Pons (tissue), 1 donor: ENCODE measurements at regions not wholly inside any gene's neighbourhood (a gene's known extent, or its start where the extent isn't known, plus 50 kb on each side); places are given as distances from the start of the nearest gene placed in this dataset.
"Not testable (repeated sequence)": the region's sequence is repeated elsewhere in the genome, so short reads cannot be mapped to it uniquely, and the experiment has no call there.

ENCODE experiments used
- DNase-seq: peaks from one replicate; pipeline ENCODE4 v3.0.0-alpha.2; 2016; ENCODE audit warnings: low spot score

DNA sequence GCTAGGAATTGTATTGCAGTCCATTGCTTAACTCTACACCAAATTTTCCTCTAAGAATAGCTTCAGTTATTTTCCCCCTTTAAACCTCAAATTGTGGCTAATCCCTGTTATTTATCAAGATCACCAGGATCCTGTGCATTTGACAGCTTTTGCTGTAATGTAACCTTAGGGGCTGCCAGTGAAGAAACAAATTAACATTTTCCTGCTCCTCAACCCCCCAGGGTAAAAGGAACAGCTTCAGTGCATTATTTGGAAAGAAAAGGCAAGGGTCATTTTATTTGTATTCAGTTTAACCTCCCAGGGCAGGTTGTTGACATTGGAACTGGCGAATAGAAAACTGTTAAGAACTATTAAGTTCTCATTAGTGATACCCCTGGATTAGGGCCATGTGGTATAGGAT lies 57.0 kb downstream of the PCDH20 start:
- DNase-seq: no peak

DNA sequence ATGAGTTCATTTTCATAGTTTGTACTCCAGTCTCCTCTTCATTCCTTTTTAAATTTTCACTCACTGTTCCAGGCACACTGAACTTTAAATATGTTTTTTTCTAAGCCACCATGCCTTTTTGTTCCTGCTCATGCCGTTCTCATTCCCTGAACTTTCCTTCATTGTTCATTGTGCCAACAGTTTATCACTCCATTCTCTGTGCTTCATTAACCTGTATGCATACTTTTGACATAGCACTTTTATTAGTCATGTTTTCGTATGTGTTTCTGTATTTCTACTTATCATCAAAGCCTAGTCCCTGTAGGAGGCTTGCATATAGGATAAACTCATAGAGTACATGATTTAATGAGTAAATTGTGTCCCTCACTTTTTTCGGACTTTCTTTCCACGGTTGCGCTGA lies 65.3 kb downstream of the PCDH20 start:
- no peak for DNase-seq

- DNase-seq: no peak
These were observed 76.5 kb downstream of the PCDH20 start for GRCh38 chr13:61339054-61339621.

DNA sequence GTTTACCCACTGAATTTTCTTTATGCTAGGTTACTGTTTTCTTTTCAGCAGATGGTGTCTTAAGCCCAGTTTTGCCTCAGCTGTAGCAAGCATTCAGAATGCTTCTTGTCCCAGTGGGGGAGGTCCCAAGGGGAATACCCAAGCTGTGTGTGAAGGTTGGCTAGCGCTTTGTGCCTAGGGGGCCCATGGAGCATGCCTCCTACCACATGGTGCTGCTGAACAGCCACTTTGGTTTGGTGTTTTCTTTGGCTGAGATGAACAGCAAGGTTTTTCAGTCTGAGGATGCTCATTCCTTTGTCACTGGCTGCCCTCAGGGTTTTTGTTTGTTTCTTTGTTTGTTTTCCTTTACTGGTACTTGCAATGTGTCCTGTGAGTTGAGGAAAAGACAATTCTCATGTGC lies 99.0 kb downstream of the PCDH20 start:
- DNase-seq: no peak

GRCh38 chr13:61294467-61295191 lies 121.0 kb downstream of the PCDH20 start:
- DNase-seq: no peak

DNA sequence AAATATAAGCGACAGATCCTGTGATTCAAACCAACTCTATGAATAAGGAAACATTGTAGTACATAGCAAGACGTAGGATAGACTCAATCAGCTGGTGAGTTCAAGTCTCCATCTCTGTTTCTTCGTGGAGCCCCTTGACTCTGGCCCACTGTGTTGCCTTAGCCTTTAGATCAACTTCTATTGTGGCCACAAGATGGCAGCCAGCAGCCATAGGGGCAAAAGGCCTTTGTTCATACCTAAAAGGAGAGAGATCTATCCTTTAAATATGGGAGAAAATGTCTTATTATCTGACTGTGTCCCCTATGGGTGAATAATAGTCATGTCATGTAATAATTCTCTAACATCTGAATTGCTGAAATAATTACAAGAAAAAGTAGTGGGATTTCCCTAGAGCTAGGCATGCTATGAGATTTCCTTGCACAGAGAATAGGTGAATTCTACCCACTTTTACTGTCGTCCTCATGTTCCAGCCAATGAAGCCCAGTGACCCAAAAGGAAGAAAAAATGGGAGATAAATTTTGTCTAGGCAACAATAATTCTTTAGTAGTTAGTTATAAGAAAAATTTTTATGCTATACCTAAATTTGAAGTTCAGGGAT lies 129.4 kb downstream of the PCDH20 start:
- peak; percentile 21 for DNase-seq

DNA sequence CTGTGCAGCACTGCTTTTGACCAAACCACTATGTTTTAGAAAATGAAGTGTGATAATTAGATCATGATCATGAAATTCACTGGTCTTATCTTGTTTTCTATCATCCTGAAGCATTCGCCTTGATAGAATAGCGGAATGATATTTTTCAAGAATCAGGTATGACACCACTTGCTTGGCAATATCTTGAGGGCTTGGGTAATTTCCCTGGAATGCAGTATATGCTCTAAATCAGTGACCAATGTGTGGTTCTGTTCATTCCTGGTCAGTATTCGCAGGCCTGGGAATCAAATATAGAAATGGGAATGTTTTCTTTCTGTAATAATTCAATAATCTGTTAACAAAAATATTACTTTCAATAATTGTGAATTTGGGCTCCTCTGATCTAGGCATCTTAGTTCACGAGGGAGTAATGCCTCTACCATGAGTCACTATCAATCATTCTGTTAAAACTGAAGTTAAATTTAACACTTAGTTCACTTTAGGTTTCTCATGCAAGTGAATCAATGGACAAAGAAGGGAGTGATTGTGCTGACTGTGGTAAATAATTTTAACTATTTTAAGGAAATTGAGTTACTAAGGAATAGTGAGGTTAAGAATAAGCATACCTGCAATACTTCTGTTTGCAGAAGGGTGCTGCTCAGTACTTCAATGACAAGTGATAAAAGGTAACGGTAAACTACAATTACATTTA lies 137.9 kb downstream of the PCDH20 start:
- no peak for DNase-seq

DNA sequence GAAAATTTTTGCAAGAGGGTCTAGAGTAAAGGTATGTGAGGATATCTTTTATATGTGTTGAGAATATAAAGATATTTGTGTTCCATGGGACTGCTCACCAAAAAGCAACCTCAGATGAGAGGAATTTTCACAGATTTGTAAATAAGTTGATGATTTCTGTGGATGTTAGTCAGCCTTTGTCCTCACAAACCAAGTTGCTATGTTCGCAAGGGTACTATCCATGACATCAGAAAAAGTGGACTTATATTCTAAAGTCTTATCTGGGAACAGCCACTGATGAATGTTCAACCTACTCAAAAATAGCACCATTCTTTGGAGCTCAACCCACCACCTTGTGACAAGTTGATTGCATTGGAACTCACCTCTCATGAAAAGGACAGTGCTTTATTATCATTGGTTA lies 138.6 kb downstream of the PCDH20 start:
- no peak for DNase-seq

GRCh38 chr13:61276401-61276800 lies 139.2 kb downstream of the PCDH20 start:
- DNase-seq: no peak

GRCh38 chr13:61275736-61276135 lies 139.9 kb downstream of the PCDH20 start:
- DNase-seq: no peak

GRCh38 chr13:61275251-61275650 lies 140.4 kb downstream of the PCDH20 start:
- no peak for DNase-seq

- not testable (repeated sequence) for DNase-seq
These were observed 148.8 kb downstream of the PCDH20 start for GRCh38 chr13:61266896-61267295.

GRCh38 chr13:61261746-61262472 lies 153.7 kb downstream of the PCDH20 start:
- DNase-seq: no peak

DNA sequence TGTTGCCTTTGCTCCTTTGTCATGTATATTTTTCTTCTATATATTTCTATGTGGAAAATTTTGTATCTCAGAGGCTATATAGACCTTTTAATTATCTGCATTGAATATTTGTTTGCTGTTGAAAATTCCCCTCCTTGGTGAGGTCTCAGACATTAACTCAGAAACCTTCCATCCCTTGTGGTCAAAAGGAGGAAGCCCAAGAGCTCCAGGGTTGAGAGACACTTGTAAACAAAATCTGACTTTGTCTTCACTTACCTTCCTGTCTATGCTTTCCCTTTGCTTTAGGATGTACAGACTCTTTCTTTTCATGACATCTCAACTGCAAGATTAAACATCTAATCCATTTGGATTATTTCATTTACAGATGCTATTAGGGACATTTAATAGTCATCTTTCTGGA lies 157.5 kb downstream of the PCDH20 start:
- no peak for DNase-seq

DNA sequence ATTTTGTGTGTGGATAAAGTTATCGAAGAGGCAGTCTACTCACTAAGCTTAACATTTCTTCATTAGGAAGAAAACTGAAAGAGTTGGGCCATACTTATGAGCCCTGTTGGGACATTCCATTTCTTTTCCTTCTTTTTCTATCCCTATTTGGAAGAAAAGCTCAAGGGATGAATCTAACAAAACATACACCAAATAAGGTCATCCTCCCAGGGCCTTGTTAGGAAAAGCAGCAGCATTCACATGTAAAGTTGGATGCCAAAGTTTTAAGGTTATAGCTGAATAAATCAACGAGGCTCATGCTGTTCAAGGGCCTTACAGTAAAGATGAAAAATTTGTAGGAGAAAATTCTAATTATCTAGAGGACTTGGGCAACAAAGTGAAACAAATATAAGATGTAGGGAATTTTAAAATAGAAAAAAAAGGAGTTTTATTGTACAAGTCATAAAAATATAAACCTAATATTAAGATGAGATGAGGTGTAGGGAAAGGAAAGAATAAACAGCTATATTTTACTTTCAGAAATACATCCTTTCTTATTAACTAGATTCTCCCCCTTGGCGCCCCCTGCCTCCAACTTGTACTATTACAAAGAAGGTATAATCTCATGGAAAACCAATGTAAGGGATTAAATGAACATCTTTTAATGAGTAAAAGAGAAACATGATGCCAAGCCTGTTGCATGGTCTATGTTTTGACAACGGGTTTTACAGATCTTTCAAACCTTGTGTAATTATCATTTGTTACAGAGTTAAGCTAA lies 160.4 kb downstream of the PCDH20 start:
- DNase-seq: no peak

GRCh38 chr13:61253105-61253877 lies 162.4 kb downstream of the PCDH20 start:
- DNase-seq: no peak

DNA sequence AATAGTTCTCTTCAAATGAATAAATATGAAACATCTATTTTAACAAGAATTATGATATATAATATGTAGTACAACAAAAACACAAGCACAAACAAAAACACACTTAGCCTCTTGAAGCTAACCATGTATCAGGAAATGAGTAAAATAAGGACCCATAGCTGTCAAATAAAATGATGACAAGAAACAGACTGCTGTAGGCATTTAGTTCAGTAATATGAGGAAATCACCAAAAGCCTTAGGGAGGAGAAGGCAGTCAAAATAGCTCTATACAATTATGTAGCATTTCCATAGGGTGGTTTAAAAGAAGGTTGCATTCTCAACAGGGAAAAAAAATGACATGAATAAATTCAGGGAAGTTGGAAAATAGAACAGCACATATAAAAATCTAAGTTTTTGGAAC lies 163.4 kb downstream of the PCDH20 start:
- DNase-seq: no peak

DNA sequence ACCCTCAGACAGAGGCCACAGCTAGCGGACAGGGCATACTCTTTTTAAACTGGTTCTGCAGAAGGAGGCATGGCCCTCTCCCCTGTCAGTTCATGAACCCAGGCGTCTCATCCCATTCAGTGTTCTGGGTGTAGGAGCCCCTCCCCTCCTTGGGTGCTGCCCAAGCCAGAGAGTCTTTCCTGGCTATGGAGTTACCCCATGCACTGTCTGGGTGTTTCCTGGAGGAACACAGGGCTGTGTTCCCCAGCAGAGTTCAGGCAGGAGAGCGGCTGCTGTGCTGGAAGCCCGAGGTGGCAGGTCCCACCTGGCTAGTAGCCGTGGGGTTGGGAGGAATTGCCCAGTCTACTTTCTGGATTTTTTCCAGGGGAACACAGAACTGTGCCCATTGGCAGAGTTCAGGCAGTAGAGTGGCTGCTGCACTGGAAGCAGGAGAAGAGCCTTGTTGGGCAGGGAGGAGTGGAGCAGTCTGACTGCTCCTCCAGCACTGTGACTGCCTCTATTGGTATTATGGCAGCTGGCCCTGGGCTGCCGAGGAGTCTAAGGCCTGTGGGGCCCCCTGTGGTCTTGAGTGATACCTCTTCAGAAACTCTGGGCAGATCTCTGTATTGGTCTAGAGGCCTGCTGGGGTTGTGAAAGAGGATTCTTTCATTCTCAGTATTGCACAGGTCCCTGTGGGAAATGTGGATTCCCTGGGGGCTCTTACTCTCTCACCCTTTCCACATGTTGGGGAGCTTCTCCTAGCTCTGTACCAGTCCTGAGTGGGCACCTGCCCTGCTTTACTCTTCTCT lies 168.3 kb downstream of the PCDH20 start:
- DNase-seq: no peak

DNA sequence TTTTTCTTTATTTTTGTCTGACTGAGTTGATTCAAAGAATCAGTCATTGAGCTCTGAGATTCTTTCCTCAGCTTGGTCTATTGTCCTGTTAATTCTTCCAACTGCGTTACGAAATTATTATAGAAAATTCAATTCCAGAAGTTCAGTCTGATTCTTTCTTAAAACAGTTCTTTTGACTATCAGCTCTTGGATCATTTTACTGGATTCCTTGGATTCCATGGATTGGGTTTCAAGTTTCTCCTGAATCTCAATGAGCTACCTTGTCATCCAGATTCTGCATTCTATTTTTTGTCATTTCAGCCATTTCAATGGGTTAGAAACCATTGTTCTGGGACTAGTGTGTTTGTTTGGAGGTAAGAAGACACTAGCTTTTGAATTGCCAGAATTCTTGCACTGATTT lies 169.3 kb downstream of the PCDH20 start:
- DNase-seq: no peak

DNA sequence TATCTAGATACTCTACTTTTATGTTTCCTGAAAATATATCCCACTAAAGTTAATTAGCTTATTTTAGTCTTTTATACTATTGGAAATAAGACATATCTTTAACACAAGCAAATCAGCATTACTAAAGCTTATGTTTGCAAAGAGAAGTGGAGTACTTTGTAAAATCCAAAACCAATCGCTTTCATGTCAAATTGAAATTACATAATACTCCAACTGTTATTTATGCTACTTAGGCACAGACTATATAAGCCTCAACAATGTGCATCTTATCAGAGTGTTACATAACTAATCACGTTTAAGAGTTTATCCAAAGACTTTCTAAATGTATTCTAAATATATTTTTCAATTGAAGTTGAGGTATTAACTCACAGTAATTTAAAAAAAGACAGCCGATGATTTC lies 200.0 kb downstream of the PCDH20 start:
- DNase-seq: no peak
